GM12878 (cell line): ENCODE measurements at regions not wholly inside any gene's neighbourhood (a gene's known extent, or its start where the extent isn't known, plus 50 kb on each side); places are given as distances from the start of the nearest gene placed in this dataset.

Experiments used
- ATAC-seq: fragments of 200-7000 bp; cut with Tn5 transposase; 3 replicates; pipeline ENCODE4 v1.9.1; 2020; ENCODE audit warnings: mild to moderate bottlenecking, moderate library complexity
- BruUV-seq: library from RNA; stranded (reverse); fragments of 400-500 nt; replicated peaks from 2 replicates; lab custom pipeline; 2021; lab: Mats Ljungman, UMichigan
- CTCF ChIA-PET: fragments of 300-600 bp; sonication (Branson Sonifier 250); formaldehyde crosslinking; extraction: SDS; loops from one replicate; lab custom pipeline; 2021; ENCODE audit warnings: inconsistent platforms; lab: Yijun Ruan, JAX
- POLR2A ChIA-PET: fragments of 350-600 bp; formaldehyde crosslinking; extraction: SDS; loops from one replicate; lab custom pipeline; 2021; ENCODE audit warnings: inconsistent platforms; lab: Charles Lee
- RAD21 ChIA-PET: fragments of 300-600 bp; sonication (Branson Sonifier 250); formaldehyde crosslinking; loops from one replicate; lab custom pipeline; 2023; ENCODE audit warnings: antibody characterized with exemption; ENCODE audit not compliant: unreplicated experiment; lab: Charles Lee
- SMC1A ChIA-PET: fragments of 300-600 bp; sonication (Branson Sonifier 250); formaldehyde crosslinking; loops from one replicate; lab custom pipeline; 2023; ENCODE audit not compliant: unreplicated experiment, uncharacterized antibody; lab: Charles Lee
- DNase-seq: peaks from one replicate; pipeline ENCODE4 v3.0.0-alpha.2; 2011; ENCODE audit warnings: low read depth, low spot score
- FAIRE-seq: peaks from 3 replicates; lab custom pipeline; 2011; peaks lifted over from hg19 to GRCh38; lab: Jason Lieb, UNC
- H2AFZ ChIP-seq: 2 replicates; pipeline ENCODE4 v1.6.0; 2011; ENCODE audit warnings: low read depth, low read length, control low read depth; ENCODE audit not compliant: control insufficient read depth
- H3K27ac ChIP-seq: 2 replicates; pipeline ENCODE4 v1.5.1; 2011; ENCODE audit warnings: control low read depth; ENCODE audit not compliant: control insufficient read depth, insufficient read depth
- H3K27me3 ChIP-seq, 2 experiments: replicated peaks in 1 of 2; 2 replicates each; pipeline versions ENCODE4 v1.6.0 to v1.6.1; 2011; ENCODE audit warnings: low read length in 1 of 2; ENCODE audit not compliant: control insufficient read depth in 2 of 2, insufficient read depth in 2 of 2
- H3K36me3 ChIP-seq, 2 experiments: 2 replicates each; pipeline ENCODE4 v1.5.1; 2011; ENCODE audit warnings: low read length in 1 of 2; ENCODE audit not compliant: control insufficient read depth in 2 of 2, insufficient read depth in 2 of 2
- H3K4me1 ChIP-seq: 2 replicates; pipeline ENCODE4 v1.6.1; 2011; ENCODE audit warnings: mild to moderate bottlenecking, low read length, moderate library complexity, mixed read lengths; ENCODE audit not compliant: control insufficient read depth, insufficient read depth
- H3K4me2 ChIP-seq: 2 replicates; pipeline ENCODE4 v1.6.0; 2011; ENCODE audit warnings: control low read depth; ENCODE audit not compliant: control insufficient read depth, insufficient read depth
- H3K4me3 ChIP-seq: fragments of 200-600 bp; sonication (generic); 2 replicates; pipeline ENCODE4 v1.5.1; 2016
- H3K79me2 ChIP-seq: 2 replicates; pipeline ENCODE4 v1.6.0; 2011; ENCODE audit warnings: low read length; ENCODE audit not compliant: control insufficient read depth, insufficient read depth
- H3K9ac ChIP-seq: 2 replicates; pipeline ENCODE4 v1.8.0; 2011; ENCODE audit warnings: low read length, control low read depth, mixed read lengths; ENCODE audit not compliant: control insufficient read depth, insufficient read depth
- H3K9me3 ChIP-seq: replicated peaks from 3 replicates; pipeline ENCODE4 v1.5.1; 2011; ENCODE audit warnings: mild to moderate bottlenecking, low read length; ENCODE audit not compliant: control insufficient read depth, insufficient read depth
- H4K20me1 ChIP-seq: 2 replicates; pipeline ENCODE4 v1.6.0; 2011; ENCODE audit not compliant: control insufficient read depth, insufficient read depth
- BCL11A ChIP-seq: IDR thresholded peaks from 2 replicates; pipeline ENCODE4 v1.6.1; 2011; ENCODE audit warnings: low read depth, low read length
- CBX3 ChIP-seq: fragments of 200-600 bp; sonication (generic); IDR thresholded peaks from 2 replicates; pipeline ENCODE4 v1.6.1; 2016; ENCODE audit warnings: low read depth, borderline replicate concordance
- ESRRA ChIP-seq: IDR thresholded peaks from 2 replicates; pipeline ENCODE4 v1.6.1; 2012; ENCODE audit warnings: mild to moderate bottlenecking, low read length, improper control_type of control experiment
- HDAC2 ChIP-seq: fragments of 200-600 bp; sonication (generic); IDR thresholded peaks from 2 replicates; pipeline ENCODE4 v1.6.1; 2017
- HDAC6 ChIP-seq: fragments of 200-600 bp; sonication (generic); IDR thresholded peaks from one replicate; pipeline ENCODE4 v1.8.0; 2017; ENCODE audit warnings: antibody characterized with exemption; ENCODE audit not compliant: unreplicated experiment
- IKZF1 ChIP-seq: fragments of 450-650 bp; conservative IDR thresholded peaks from 2 replicates; pipeline ENCODE4 v1.6.1; 2017; ENCODE audit warnings: antibody characterized with exemption, mild to moderate bottlenecking
- MTA3 ChIP-seq: IDR thresholded peaks from 2 replicates; pipeline ENCODE4 v1.6.1; 2012; ENCODE audit warnings: low read length, inconsistent platforms, borderline replicate concordance
- NFIC ChIP-seq: IDR thresholded peaks from 2 replicates; pipeline ENCODE4 v1.6.1; 2012; ENCODE audit warnings: low read depth, mild to moderate bottlenecking, inconsistent platforms, low read length, moderate library complexity
- PML ChIP-seq: IDR thresholded peaks from 2 replicates; pipeline ENCODE4 v1.6.1; 2012; ENCODE audit warnings: low read length, inconsistent platforms
- SMC3 ChIP-seq: IDR thresholded peaks from 2 replicates; pipeline ENCODE4 v1.6.1; 2011; ENCODE audit warnings: low read length, improper control_type of control experiment, borderline replicate concordance
- SRF ChIP-seq, 2 experiments: IDR thresholded peaks; 2 replicates each; pipeline ENCODE4 v1.6.1; 2011; ENCODE audit warnings: low read depth in 2 of 2, low read length in 2 of 2, mild to moderate bottlenecking in 1 of 2, moderate library complexity in 1 of 2
- ZNF207 ChIP-seq: fragments of 450-650 bp; IDR thresholded peaks from 2 replicates; pipeline ENCODE4 v1.6.1; 2014; ENCODE audit warnings: antibody characterized with exemption, mild to moderate bottlenecking, borderline replicate concordance
- ZZZ3 ChIP-seq: IDR thresholded peaks from 2 replicates; pipeline ENCODE4 v1.6.1; 2011; ENCODE audit warnings: low read depth; ENCODE audit not compliant: control insufficient read depth, insufficient read length
- WGBS: methylation state at CpG from one replicate; pipeline ENCODE4 v1.1.6; 2016; ENCODE audit warnings: low lambda C conversion rate; ENCODE audit not compliant: insufficient replicate concordance, insufficient coverage; ENCODE audit errors: missing lambda C conversion rate; 5-methylcytosine and 5-hydroxymethylcytosine counted together
- in situ Hi-C: fragments of 300-500 bp; cut with MboI; formaldehyde crosslinking; loops from 9 replicates; pipeline ENCODE4 v1.14.3; 2018; ENCODE audit warnings: mixed read lengths
- intact Hi-C: fragments of 100-400 bp; cut with micrococcal nuclease; formaldehyde crosslinking; loops from one replicate; pipeline ENCODE4 v1.14.2; 2022; ENCODE audit not compliant: unreplicated experiment
- TF ChIP-seq, protein P1 (sequence below): fragments of 450-650 bp; IDR thresholded peaks from 2 replicates; pipeline ENCODE4 v1.6.1; 2016; ENCODE audit warnings: mild to moderate bottlenecking
- TF ChIP-seq, protein P2 (sequence below): IDR thresholded peaks from 2 replicates; pipeline ENCODE4 v1.6.1; 2011; ENCODE audit warnings: mild to moderate bottlenecking, low read depth, low read length, moderate library complexity; ENCODE audit not compliant: insufficient replicate concordance

DNA sequence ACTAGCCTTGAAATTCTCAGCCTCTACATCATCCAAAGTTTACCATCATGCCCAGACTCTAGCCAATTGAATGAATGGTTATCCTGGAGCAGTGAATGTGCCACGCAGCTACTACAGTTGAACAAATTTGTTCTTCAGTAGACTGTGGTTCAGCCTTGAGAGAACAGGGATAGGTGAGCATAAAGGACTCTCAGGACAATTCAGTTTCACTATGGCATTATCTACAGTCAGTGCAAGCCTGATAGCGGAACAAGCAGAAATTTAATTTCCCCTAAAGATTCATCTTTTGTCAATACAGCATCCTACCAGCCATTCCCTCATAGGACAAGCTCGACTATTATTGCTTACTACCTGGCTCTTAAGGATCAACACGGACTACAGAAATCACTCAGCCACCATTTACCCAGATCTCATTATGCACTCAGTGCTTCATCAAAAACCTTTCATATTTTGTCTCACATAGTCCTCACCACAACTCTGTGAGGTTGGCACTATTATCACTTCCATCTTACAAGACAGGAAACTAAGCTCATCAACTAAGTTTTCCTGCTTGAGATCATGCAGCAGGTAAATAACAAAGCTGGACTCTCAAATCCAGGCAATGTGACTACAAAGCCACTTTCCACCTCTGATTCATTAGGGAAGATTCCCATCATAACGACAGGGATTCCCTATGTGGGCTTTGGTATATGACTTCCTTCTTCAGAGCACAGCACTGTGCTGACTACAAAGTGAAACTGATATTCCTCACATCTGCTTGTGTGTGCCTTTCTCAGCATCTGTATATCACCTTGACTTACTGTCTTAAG, 181.5 kb upstream of the ACVR2A start (continued):
- peak; percentile 46 for TF ChIP-seq IKZF1
- TF ChIP-seq, all 136 proteins: peak for 3

DNA sequence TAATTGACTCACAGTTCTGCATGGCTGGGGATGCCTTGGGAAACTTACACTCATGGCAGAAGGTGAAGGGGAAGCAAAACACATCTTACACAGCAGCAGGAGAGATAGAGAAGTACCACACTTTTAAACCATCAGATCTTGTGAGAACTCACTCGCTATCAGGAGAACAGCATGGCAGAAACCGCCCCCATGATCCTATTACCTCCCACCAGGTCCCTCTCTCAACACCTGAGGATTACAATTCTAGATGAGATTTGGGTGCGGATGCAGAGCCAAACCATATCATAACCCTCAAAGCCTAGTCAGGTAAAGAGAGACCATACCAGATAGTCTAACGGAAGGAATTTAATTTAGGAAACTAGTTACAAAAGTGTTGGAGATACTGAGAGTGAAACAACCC, 182.6 kb upstream of the ACVR2A start:
- no peak overlapping the region for H3K4me2 ChIP-seq
- ATAC-seq (no peak), DNase-seq (no peak), FAIRE-seq (no peak)
- no peaks in the 10 kb centered on the region; the same call in 1 of the 2 replicates for H3K4me1 ChIP-seq
- no peak overlapping the region for H3K4me3 ChIP-seq
- peaks cover 1% of the 10 kb centered on the region; the same call in 2 of the 3 replicates for H3K9me3 ChIP-seq
- 92% methylated on average over 4 of the region's 4 CpGs for WGBS
- intact Hi-C loops (no loop called here), in situ Hi-C loops (no loop called here)
- TF ChIP-seq ESRRA: no peak
- TF ChIP-seq ZNF207: no peak
- TF ChIP-seq SMC3: no peak
- no peak for TF ChIP-seq HDAC6
- no peak for TF ChIP-seq BCL11A
- TF ChIP-seq NFIC: no peak
- no peak for TF ChIP-seq MTA3
- TF ChIP-seq ZZZ3: no peak
- TF ChIP-seq CBX3: no peak
- TF ChIP-seq, protein P1, sequence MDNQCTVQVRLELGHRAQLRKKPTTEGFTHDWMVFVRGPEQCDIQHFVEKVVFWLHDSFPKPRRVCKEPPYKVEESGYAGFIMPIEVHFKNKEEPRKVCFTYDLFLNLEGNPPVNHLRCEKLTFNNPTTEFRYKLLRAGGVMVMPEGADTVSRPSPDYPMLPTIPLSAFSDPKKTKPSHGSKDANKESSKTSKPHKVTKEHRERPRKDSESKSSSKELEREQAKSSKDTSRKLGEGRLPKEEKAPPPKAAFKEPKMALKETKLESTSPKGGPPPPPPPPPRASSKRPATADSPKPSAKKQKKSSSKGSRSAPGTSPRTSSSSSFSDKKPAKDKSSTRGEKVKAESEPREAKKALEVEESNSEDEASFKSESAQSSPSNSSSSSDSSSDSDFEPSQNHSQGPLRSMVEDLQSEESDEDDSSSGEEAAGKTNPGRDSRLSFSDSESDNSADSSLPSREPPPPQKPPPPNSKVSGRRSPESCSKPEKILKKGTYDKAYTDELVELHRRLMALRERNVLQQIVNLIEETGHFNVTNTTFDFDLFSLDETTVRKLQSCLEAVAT: no peak
- no peak for TF ChIP-seq SRF (IDR thresholded peaks at IDR 0.05; ENCODE audit: low read depth in 2 of 2, low read length in 2 of 2)
- TF ChIP-seq PML: no peak
- no peak for TF ChIP-seq HDAC2
- TF ChIP-seq, protein P2, sequence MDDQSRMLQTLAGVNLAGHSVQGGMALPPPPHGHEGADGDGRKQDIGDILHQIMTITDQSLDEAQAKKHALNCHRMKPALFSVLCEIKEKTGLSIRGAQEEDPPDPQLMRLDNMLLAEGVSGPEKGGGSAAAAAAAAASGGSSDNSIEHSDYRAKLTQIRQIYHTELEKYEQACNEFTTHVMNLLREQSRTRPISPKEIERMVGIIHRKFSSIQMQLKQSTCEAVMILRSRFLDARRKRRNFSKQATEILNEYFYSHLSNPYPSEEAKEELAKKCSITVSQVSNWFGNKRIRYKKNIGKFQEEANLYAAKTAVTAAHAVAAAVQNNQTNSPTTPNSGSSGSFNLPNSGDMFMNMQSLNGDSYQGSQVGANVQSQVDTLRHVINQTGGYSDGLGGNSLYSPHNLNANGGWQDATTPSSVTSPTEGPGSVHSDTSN: no peak
- RAD21 ChIA-PET: interaction anchor here (0.8 kb wide), 1 partner anchor 46 kb away, joined by 3 read pairs; no protein-coding TSS in a partner anchor
- SMC1A ChIA-PET: interaction anchor here (1.4 to 2.5 kb wide), 3 partner anchors 9 to 25 kb away, joined by 3 to 13 read pairs (median 4); no protein-coding TSS in a partner anchor
- no TSS peak for BruUV-seq
- no peaks in the 10 kb centered on the region for H3K27me3 ChIP-seq
- POLR2A ChIA-PET: no interaction called here
- H3K36me3 ChIP-seq: no peaks in the 10 kb centered on the region
- H3K9ac ChIP-seq: no peak overlapping the region
- H4K20me1 ChIP-seq: no peaks in the 10 kb centered on the region
- H2AFZ ChIP-seq: no peak overlapping the region
- H3K27ac ChIP-seq: no peak overlapping the region
- H3K79me2 ChIP-seq: no peaks in the 10 kb centered on the region
- CTCF ChIA-PET: no interaction called here
